HepG2 (cell line): ENCODE measurements at regions not wholly inside any gene's neighbourhood (a gene's known extent, or its start where the extent isn't known, plus 50 kb on each side); places are given as distances from the start of the nearest gene placed in this dataset.
A peak's percentile ranks its signal among the peaks of the same experiment; 100 is the strongest.

ENCODE experiments used
- ATAC-seq: fragments of 200-7000 bp; cut with Tn5 transposase; 3 replicates; pipeline ENCODE4 v1.9.1; 2020; ENCODE audit warnings: mild to moderate bottlenecking, moderate library complexity
- BruUV-seq: library from RNA; stranded (reverse); fragments of 400-500 nt; replicated peaks from 2 replicates; lab custom pipeline; 2021; lab: Mats Ljungman, UMichigan
- CTCF ChIA-PET: fragments of 300-600 bp; formaldehyde crosslinking; extraction: SDS; loops from one replicate; lab custom pipeline; 2021; ENCODE audit warnings: low total read pairs, inconsistent platforms, low intra/inter-chr PET ratio; lab: Yijun Ruan, JAX
- POLR2A ChIA-PET: fragments of 350-600 bp; sonication (Branson Sonifier 250); formaldehyde crosslinking; loops from one replicate; lab custom pipeline; 2020; ENCODE audit warnings: antibody characterized with exemption, inconsistent platforms; lab: Yijun Ruan, JAX
- DNase-seq: peaks from one replicate; pipeline ENCODE4 v3.0.0-alpha.2; 2015; ENCODE audit warnings: low spot score
- FAIRE-seq: peaks from 3 replicates; lab custom pipeline; 2011; peaks lifted over from hg19 to GRCh38; lab: Jason Lieb, UNC
- H2AFZ ChIP-seq: one replicate; pipeline ENCODE4 v1.6.1; 2011; ENCODE audit warnings: low read length, inconsistent platforms
- H3K27ac ChIP-seq: fragments of 300-600 bp; 3 replicates; pipeline ENCODE4 v1.8.0; 2011; ENCODE audit warnings: mixed run types, mild to moderate bottlenecking, mixed read lengths, low read length, inconsistent platforms; ENCODE audit not compliant: insufficient read depth; ENCODE audit errors: extremely low read length
- H3K27me3 ChIP-seq, 2 experiments: fragments of 200-600 bp in 1 of 2; 2 replicates in 1 of 2; 3 replicates in 1 of 2; pipeline versions ENCODE4 v1.6.0 to v1.8.0; 2011; ENCODE audit warnings: low read length in 2 of 2, mild to moderate bottlenecking in 2 of 2, moderate library complexity in 2 of 2, inconsistent platforms in 1 of 2; ENCODE audit not compliant: insufficient read depth in 2 of 2, control insufficient read depth in 1 of 2
- H3K36me3 ChIP-seq, 2 experiments: fragments of 200-600 bp in 1 of 2; replicated peaks in 1 of 2; 2 replicates in 1 of 2; 3 replicates in 1 of 2; pipeline versions ENCODE4 v1.5.1 to v1.8.0; 2011; ENCODE audit warnings: low read length in 2 of 2, inconsistent platforms in 1 of 2; ENCODE audit not compliant: insufficient read depth in 2 of 2, control insufficient read depth in 1 of 2
- H3K4me1 ChIP-seq: 2 replicates; pipeline ENCODE4 v1.5.1; 2012; ENCODE audit warnings: low read length, inconsistent platforms; ENCODE audit not compliant: insufficient read depth
- H3K4me2 ChIP-seq: 2 replicates; pipeline ENCODE4 v1.6.0; 2011; ENCODE audit warnings: low read depth, low read length, inconsistent platforms
- H3K4me3 ChIP-seq, 3 experiments: fragments of 200-600 bp in 1 of 3; sonication (generic), shearing (Covaris generic) in 1 of 3; replicated peaks in 1 of 3; 2 replicates each; pipeline ENCODE4 v1.5.1; 2011 to 2016; ENCODE audit warnings: low read length in 3 of 3, inconsistent platforms in 2 of 3, low read depth in 2 of 3, mild to moderate bottlenecking in 2 of 3, control low read depth in 1 of 3, mixed read lengths in 1 of 3; ENCODE audit not compliant: insufficient read depth in 1 of 3
- H3K79me2 ChIP-seq: one replicate; pipeline ENCODE4 v1.6.1; 2011; ENCODE audit warnings: low read length, inconsistent platforms; ENCODE audit not compliant: insufficient read depth
- H3K9ac ChIP-seq: 2 replicates; pipeline ENCODE4 v1.6.0; 2011; ENCODE audit warnings: mild to moderate bottlenecking, low read depth, low read length, inconsistent platforms; ENCODE audit not compliant: insufficient read depth
- H3K9me3 ChIP-seq: 2 replicates; pipeline ENCODE4 v1.5.1; 2012; ENCODE audit warnings: mild to moderate bottlenecking, low read length
- H4K20me1 ChIP-seq: 2 replicates; pipeline ENCODE4 v1.6.0; 2011; ENCODE audit warnings: inconsistent platforms, mild to moderate bottlenecking, low read length, moderate library complexity; ENCODE audit not compliant: insufficient read depth
- CEBPB ChIP-seq: IDR thresholded peaks from 2 replicates; pipeline ENCODE4 v1.6.1; 2011; ENCODE audit warnings: low read depth, low read length, improper control_type of control experiment, borderline replicate concordance
- HMGXB4 ChIP-seq, 2 experiments: sonication (generic) in 1 of 2; formaldehyde crosslinking in 1 of 2; IDR thresholded peaks; 2 replicates each; pipeline versions ENCODE4 v1.4.0 to v1.6.1; 2018 to 2020; ENCODE audit warnings: missing genetic modification reagents in 2 of 2, borderline replicate concordance in 1 of 2, low read depth in 1 of 2, mild to moderate bottlenecking in 1 of 2, missing biosample characterization in 1 of 2
- MEIS2 ChIP-seq: sonication (generic); formaldehyde crosslinking; IDR thresholded peaks from 2 replicates; pipeline ENCODE4 v1.9.0; 2021; ENCODE audit warnings: mild to moderate bottlenecking, missing genetic modification reagents
- RELA ChIP-seq: sonication (generic); formaldehyde crosslinking; IDR thresholded peaks from 2 replicates; pipeline ENCODE4 v1.4.0; 2020; ENCODE audit warnings: missing genetic modification reagents
- ZBTB37 ChIP-seq: sonication (generic); formaldehyde crosslinking; IDR thresholded peaks from 2 replicates; pipeline ENCODE4 v1.4.0; 2020; ENCODE audit warnings: mild to moderate bottlenecking, missing genetic modification reagents
- ZNF333 ChIP-seq: sonication (generic); formaldehyde crosslinking; IDR thresholded peaks from 2 replicates; pipeline ENCODE4 v1.4.0; 2020; ENCODE audit warnings: mild to moderate bottlenecking, missing genetic modification reagents, borderline replicate concordance
- ZNF501 ChIP-seq: sonication (generic); formaldehyde crosslinking; IDR thresholded peaks from 2 replicates; pipeline ENCODE4 v1.5.1; 2020; ENCODE audit warnings: mild to moderate bottlenecking, moderate library complexity, missing genetic modification reagents
- ZNF503 ChIP-seq: sonication (generic); formaldehyde crosslinking; IDR thresholded peaks from 2 replicates; pipeline ENCODE4 v1.4.0; 2020; ENCODE audit warnings: missing genetic modification reagents
- WGBS: methylation state at CpG from one replicate; pipeline ENCODE4 v1.1.6; 2017; ENCODE audit warnings: low lambda C conversion rate; 5-methylcytosine and 5-hydroxymethylcytosine counted together
- in situ Hi-C: cut with HindIII; loops from 2 replicates; pipeline ENCODE4 v1.10.0; 2017; ENCODE audit warnings: low pct_unique_long_range_greater_than_20kb; ENCODE audit not compliant: extremely low pct_ligation_motif_present
- intact Hi-C: fragments of 100-400 bp; cut with micrococcal nuclease; formaldehyde crosslinking; loops from one replicate; pipeline ENCODE4 v1.10.0; 2022; ENCODE audit not compliant: unreplicated experiment

- Histone ChIP-seq H3K79me2 (no peaks in the 10 kb centered on the region), H3K4me3 (no peak overlapping the region), H3K9me3 (no peaks in the 10 kb centered on the region), H3K4me2 (no peak overlapping the region), H3K27me3 (no peaks in the 10 kb centered on the region), H3K27ac (no peak overlapping the region), H3K36me3 (no peaks in the 10 kb centered on the region), H4K20me1 (no peaks in the 10 kb centered on the region), H3K9ac (no peak overlapping the region), H3K4me1 (peaks cover 60% of the 10 kb centered on the region), H2AFZ (no peak overlapping the region)
- no peak for ATAC-seq
- intact Hi-C loops (loop anchor here (5.0 kb wide), 1 partner anchor 36 kb away; no protein-coding TSS in a partner anchor), in situ Hi-C loops (no loop called here)
- CTCF ChIA-PET = no interaction called here
- BruUV-seq = no TSS peak
- POLR2A ChIA-PET = no interaction called here
- 95% methylated on average over 6 of the region's 6 CpGs for WGBS
- DNase-seq = no peak
- FAIRE-seq = no peak
- no peak for TF ChIP-seq ZNF333
- TF ChIP-seq CEBPB = 0 out of 2 replicates have a peak, but pooled peaks have one; percentile 15
Observed at GRCh38 chr3:30293621-30294240, 312.7 kb upstream of the TGFBR2 start.

DNA sequence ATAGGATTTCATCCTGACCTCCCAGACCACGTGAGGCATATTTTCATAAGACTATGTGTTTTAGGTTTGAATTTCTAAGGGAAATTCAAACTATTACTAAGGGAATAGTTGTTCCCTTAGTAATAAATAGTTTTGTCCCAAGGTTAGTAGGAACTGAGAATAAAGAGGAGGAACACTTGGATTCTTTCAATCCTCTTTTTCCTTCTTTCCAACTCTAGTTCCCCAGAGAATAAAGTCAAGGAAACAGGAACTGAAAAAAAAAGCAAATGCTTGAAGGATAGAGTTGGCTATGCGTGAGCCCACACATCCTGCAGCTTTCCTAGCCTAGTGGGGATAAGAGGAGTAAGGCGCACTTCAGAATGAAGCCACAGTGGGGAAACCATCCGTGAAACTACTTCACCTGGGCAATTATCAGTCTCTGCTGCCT lies 312.1 kb upstream of the TGFBR2 start:
- no peak overlapping the region for H3K4me3 ChIP-seq
- CTCF ChIA-PET = no interaction called here
- H3K27ac ChIP-seq = no peak overlapping the region
- no TSS peak for BruUV-seq
- TF ChIP-seq ZNF503 (no peak), ZNF501 (CRISPR knock-in tag) (no peak), MEIS2 (CRISPR knock-in tag) (no peak), RELA (CRISPR knock-in tag) (no peak), ZBTB37 (CRISPR knock-in tag) (no peak), HMGXB4 (CRISPR knock-in tag; IDR thresholded peaks at IDR 0.05; ENCODE audit: borderline replicate concordance in 1 of 2, low read depth in 1 of 2) (no peak)
- intact Hi-C loops = loop anchor here (5.0 kb wide), 1 partner anchor 37 kb away; no protein-coding TSS in a partner anchor
- H3K36me3 ChIP-seq = no peaks in the 10 kb centered on the region
- no peak for FAIRE-seq
- H3K9me3 ChIP-seq = no peaks in the 10 kb centered on the region
- no peak for DNase-seq
- H3K9ac ChIP-seq = no peak overlapping the region
- in situ Hi-C loops = no loop called here
- POLR2A ChIA-PET = no interaction called here
- H3K27me3 ChIP-seq = no peaks in the 10 kb centered on the region
- WGBS = 95% methylated on average over 4 of the region's 4 CpGs
- no peak overlapping the region for H2AFZ ChIP-seq
- peaks cover 59% of the 10 kb centered on the region for H3K4me1 ChIP-seq
- no peak for ATAC-seq
- H3K79me2 ChIP-seq = no peaks in the 10 kb centered on the region
- H4K20me1 ChIP-seq = no peaks in the 10 kb centered on the region
- no peak overlapping the region for H3K4me2 ChIP-seq
